ENCODE measurements at regions not wholly inside any gene's neighbourhood (a gene's known extent, or its start where the extent isn't known, plus 50 kb on each side); places are given as distances from the start of the nearest gene placed in this dataset.

- Histone ChIP-seq H3K4me3 (ENCODE audit: low read depth in 1 of 2, low read length in 2 of 2) (no peak overlapping the region), H3K9ac (ENCODE audit: low read depth, low read length) (no peak overlapping the region), H3K4me1 (ENCODE audit: insufficient read depth, low read length) (peaks cover 6% of the 10 kb centered on the region), H3K27ac (ENCODE audit: low read length) (no peak overlapping the region), H3K4me2 (ENCODE audit: insufficient read depth, low read length) (no peak overlapping the region), H3K9me3 (ENCODE audit: insufficient read depth, low read length, severe bottlenecking) (no peaks in the 10 kb centered on the region), H3K79me2 (ENCODE audit: insufficient read depth, low read length) (no peaks in the 10 kb centered on the region), H3K36me3 (ENCODE audit: insufficient read depth, low read length) (no peaks in the 10 kb centered on the region), H2AFZ (ENCODE audit: low read depth, low read length) (no peak overlapping the region), H4K20me1 (ENCODE audit: insufficient read depth, low read length) (no peaks in the 10 kb centered on the region), H3K27me3 (ENCODE audit: insufficient read depth, low read length, poor library complexity) (no peaks in the 10 kb centered on the region)
- no peak for DNase-seq
- TF ChIP-seq CTCF (IDR thresholded peaks at IDR 0.05; ENCODE audit: borderline replicate concordance, extremely low read depth, low read length, poor library complexity, severe bottlenecking) = no peak
- no peak for TF ChIP-seq EZH2 (IDR thresholded peaks at IDR 0.05; ENCODE audit: borderline replicate concordance, low read depth, low read length, severe bottlenecking)
- no peak for ATAC-seq (ENCODE audit: insufficient read depth, low read depth)
Observed at GRCh38 chr21:27477296-27477695, 510.4 kb upstream of the ADAMTS5 start.

- Histone ChIP-seq H3K27me3 (ENCODE audit: insufficient read depth, low read length, poor library complexity) (no peaks in the 10 kb centered on the region), H2AFZ (ENCODE audit: low read depth, low read length) (no peak overlapping the region), H3K9me3 (ENCODE audit: insufficient read depth, low read length, severe bottlenecking) (no peaks in the 10 kb centered on the region), H3K9ac (ENCODE audit: low read depth, low read length) (no peak overlapping the region), H4K20me1 (ENCODE audit: insufficient read depth, low read length) (no peaks in the 10 kb centered on the region), H3K4me1 (ENCODE audit: insufficient read depth, low read length) (peaks cover 6% of the 10 kb centered on the region), H3K4me3 (ENCODE audit: low read depth in 1 of 2, low read length in 2 of 2) (no peak overlapping the region), H3K27ac (ENCODE audit: low read length) (no peak overlapping the region), H3K79me2 (ENCODE audit: insufficient read depth, low read length) (no peaks in the 10 kb centered on the region), H3K36me3 (ENCODE audit: insufficient read depth, low read length) (no peaks in the 10 kb centered on the region), H3K4me2 (ENCODE audit: insufficient read depth, low read length) (no peak overlapping the region)
- ATAC-seq (ENCODE audit: insufficient read depth, low read depth) (no peak), DNase-seq (no peak)
- TF ChIP-seq EZH2 (IDR thresholded peaks at IDR 0.05; ENCODE audit: borderline replicate concordance, low read depth, low read length, severe bottlenecking) = no peak
- TF ChIP-seq CTCF (IDR thresholded peaks at IDR 0.05; ENCODE audit: borderline replicate concordance, extremely low read depth, low read length, poor library complexity, severe bottlenecking) = peak; percentile 41
Observed at GRCh38 chr21:27476696-27477095, 509.8 kb upstream of the ADAMTS5 start.

- H3K4me2 ChIP-seq (ENCODE audit: insufficient read depth, low read length) = no peak overlapping the region
Observed at GRCh38 chr21:27475363-27475955, 508.6 kb upstream of the ADAMTS5 start.

More at GRCh38 chr21:27475363-27475955, 508.6 kb upstream of the ADAMTS5 start:
- ATAC-seq (ENCODE audit: insufficient read depth, low read depth) (no peak), DNase-seq (no peak)
- no peak overlapping the region for H3K9ac ChIP-seq (ENCODE audit: low read depth, low read length)
- no peaks in the 10 kb centered on the region for H3K27me3 ChIP-seq (ENCODE audit: insufficient read depth, low read length, poor library complexity)
- TF ChIP-seq EZH2 (IDR thresholded peaks at IDR 0.05; ENCODE audit: borderline replicate concordance, low read depth, low read length, severe bottlenecking) = no peak
- no peak for TF ChIP-seq CTCF (IDR thresholded peaks at IDR 0.05; ENCODE audit: borderline replicate concordance, extremely low read depth, low read length, poor library complexity, severe bottlenecking)
- H3K36me3 ChIP-seq (ENCODE audit: insufficient read depth, low read length) = no peaks in the 10 kb centered on the region
- no peaks in the 10 kb centered on the region for H3K4me1 ChIP-seq (ENCODE audit: insufficient read depth, low read length)
- H2AFZ ChIP-seq (ENCODE audit: low read depth, low read length) = no peak overlapping the region
- no peak overlapping the region for H3K4me3 ChIP-seq (ENCODE audit: low read depth in 1 of 2, low read length in 2 of 2)
- H3K27ac ChIP-seq (ENCODE audit: low read length) = no peak overlapping the region
- no peaks in the 10 kb centered on the region for H3K79me2 ChIP-seq (ENCODE audit: insufficient read depth, low read length)
- no peaks in the 10 kb centered on the region for H4K20me1 ChIP-seq (ENCODE audit: insufficient read depth, low read length)
- no peaks in the 10 kb centered on the region for H3K9me3 ChIP-seq (ENCODE audit: insufficient read depth, low read length, severe bottlenecking)
